HEK293 (cell line): ENCODE measurements at regions not wholly inside any gene's neighbourhood (a gene's known extent, or its start where the extent isn't known, plus 50 kb on each side); places are given as distances from the start of the nearest gene placed in this dataset.

Experiments
- CTCF ChIP-seq: fragments of 450-650 bp; formaldehyde crosslinking; IDR thresholded peaks from 2 replicates; pipeline ENCODE4 v1.5.1; 2016; ENCODE audit warnings: missing biosample characterization, missing genetic modification characterization
- PRDM1 ChIP-seq: fragments of 450-650 bp; formaldehyde crosslinking; IDR thresholded peaks from 2 replicates; pipeline ENCODE4; 2016; ENCODE audit warnings: missing biosample characterization, missing genetic modification characterization
- REST ChIP-seq: fragments of 450-650 bp; formaldehyde crosslinking; IDR thresholded peaks from 2 replicates; pipeline ENCODE4 v1.5.1; 2016; ENCODE audit warnings: missing biosample characterization, missing genetic modification characterization
- ZNF114 ChIP-seq: fragments of 450-650 bp; formaldehyde crosslinking; IDR thresholded peaks from 2 replicates; pipeline ENCODE4 v1.5.0; 2017; ENCODE audit warnings: missing biosample characterization, missing genetic modification characterization
- ZNF140 ChIP-seq: fragments of 450-650 bp; formaldehyde crosslinking; IDR thresholded peaks from 2 replicates; pipeline ENCODE4 v1.5.1; 2016; ENCODE audit warnings: missing biosample characterization, missing genetic modification characterization
- TF ChIP-seq, protein P1 (sequence below): fragments of 450-650 bp; formaldehyde crosslinking; IDR thresholded peaks from 2 replicates; pipeline ENCODE4 v1.5.1; 2016; ENCODE audit warnings: missing biosample characterization, missing genetic modification characterization

- TF ChIP-seq ZNF140 (tag by site-specific recombination) (no peak), CTCF (tag by site-specific recombination) (no peak), ZNF114 (tag by site-specific recombination) (no peak), PRDM1 (no peak), REST (no peak)
- TF ChIP-seq, protein P1, sequence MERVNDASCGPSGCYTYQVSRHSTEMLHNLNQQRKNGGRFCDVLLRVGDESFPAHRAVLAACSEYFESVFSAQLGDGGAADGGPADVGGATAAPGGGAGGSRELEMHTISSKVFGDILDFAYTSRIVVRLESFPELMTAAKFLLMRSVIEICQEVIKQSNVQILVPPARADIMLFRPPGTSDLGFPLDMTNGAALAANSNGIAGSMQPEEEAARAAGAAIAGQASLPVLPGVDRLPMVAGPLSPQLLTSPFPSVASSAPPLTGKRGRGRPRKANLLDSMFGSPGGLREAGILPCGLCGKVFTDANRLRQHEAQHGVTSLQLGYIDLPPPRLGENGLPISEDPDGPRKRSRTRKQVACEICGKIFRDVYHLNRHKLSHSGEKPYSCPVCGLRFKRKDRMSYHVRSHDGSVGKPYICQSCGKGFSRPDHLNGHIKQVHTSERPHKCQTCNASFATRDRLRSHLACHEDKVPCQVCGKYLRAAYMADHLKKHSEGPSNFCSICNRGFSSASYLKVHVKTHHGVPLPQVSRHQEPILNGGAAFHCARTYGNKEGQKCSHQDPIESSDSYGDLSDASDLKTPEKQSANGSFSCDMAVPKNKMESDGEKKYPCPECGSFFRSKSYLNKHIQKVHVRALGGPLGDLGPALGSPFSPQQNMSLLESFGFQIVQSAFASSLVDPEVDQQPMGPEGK (tag by site-specific recombination): no peak
Observed at GRCh38 chr7:17526621-17527020, 228.2 kb downstream of the AHR start.
